Mucosa of descending colon (tissue), 3 donors: ENCODE measurements at regions not wholly inside any gene's neighbourhood (a gene's known extent, or its start where the extent isn't known, plus 50 kb on each side); places are given as distances from the start of the nearest gene placed in this dataset.
"Not testable (repeated sequence)": the region's sequence is repeated elsewhere in the genome, so short reads cannot be mapped to it uniquely, and the experiment has no call there.

Experiments used
- ATAC-seq: fragments of 200-7000 bp; cut with Tn5 transposase; one replicate; pipeline ENCODE4 v1.9.1; 2020; ENCODE audit warnings: mild to moderate bottlenecking, moderate library complexity
- DNase-seq, 3 donors: peaks; one replicate each; pipeline ENCODE4 v3.0.0-alpha.2; 2020
- H3K36me3 ChIP-seq: fragments of 200-600 bp; one replicate; pipeline ENCODE4 v1.8.0; 2021; ENCODE audit warnings: low read depth, mild to moderate bottlenecking
- H3K4me1 ChIP-seq: fragments of 200-600 bp; one replicate; pipeline ENCODE4 v1.8.0; 2021; ENCODE audit warnings: low read depth, mild to moderate bottlenecking
- H3K4me3 ChIP-seq: fragments of 200-600 bp; one replicate; pipeline ENCODE4 v1.8.0; 2021; ENCODE audit warnings: mild to moderate bottlenecking
- H3K9me3 ChIP-seq: fragments of 200-600 bp; one replicate; pipeline ENCODE4 v1.8.0; 2021; ENCODE audit warnings: mild to moderate bottlenecking
- intact Hi-C, 2 donors: fragments of 100-400 bp; cut with DNase I in 1 of 2; cut with micrococcal nuclease in 1 of 2; formaldehyde crosslinking; loops; one replicate each; pipeline versions ENCODE4 v1.11.0 to v1.11.1; 2022; cut with DNase I, micrococcal nuclease
- donor health status: DM: no; HTN: no; CAD: no; lungs with moderate emphysema.
- donor health status: DM: no; HTN: no; CAD: no.
- donor health status: DM: no; HTN: yes; CAD: no.

DNA sequence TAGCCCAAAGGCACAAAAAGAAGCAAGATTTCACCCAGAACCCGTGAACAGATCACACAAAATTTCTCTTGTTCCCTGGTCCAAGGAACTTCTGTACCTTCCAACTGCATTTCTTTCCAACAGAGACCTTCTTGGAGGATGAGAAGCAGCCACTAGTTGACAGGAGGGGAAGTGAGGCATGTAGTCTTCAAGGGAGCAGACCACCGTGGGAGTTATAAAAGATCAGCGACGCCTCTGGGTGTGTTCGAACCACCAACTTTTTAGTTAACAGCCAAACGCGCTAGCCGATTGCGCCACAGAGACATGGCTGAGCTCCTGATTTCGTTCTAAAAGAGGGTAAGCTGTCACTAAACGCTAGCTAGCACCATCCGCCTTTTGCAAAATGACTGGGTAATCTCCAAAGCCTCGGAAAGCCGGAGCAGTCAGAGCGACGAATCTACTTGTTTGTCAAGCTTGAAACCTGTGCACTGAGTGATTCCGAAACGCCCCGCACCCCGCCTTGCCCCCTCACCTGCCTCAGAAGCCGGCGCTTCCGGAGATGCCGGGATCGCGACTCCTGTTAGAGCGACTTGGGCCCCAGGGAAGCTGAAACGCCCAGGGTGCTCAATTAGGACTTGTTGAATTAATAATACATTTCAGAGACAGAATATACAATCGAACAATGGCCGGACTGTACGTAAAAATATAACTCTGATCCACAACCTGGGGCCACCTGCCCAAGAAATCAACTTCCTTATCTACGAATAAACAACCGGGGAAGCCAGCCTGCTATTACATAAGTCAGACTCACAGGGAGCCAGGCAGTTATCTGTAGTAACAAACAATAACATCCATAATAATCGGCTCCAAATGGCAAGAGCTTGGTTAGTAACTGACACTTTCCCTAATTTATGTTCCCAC lies 140.1 kb downstream of the FAM72C start:
- H3K4me3 ChIP-seq, intact Hi-C loops, H3K4me1 ChIP-seq, ATAC-seq, H3K9me3 ChIP-seq, H3K36me3 ChIP-seq, DNase-seq: not testable (repeated sequence)

GRCh38 chr1:143826162-143826561 lies 145.6 kb downstream of the FAM72C start:
- H3K9me3 ChIP-seq, H3K36me3 ChIP-seq, intact Hi-C loops, ATAC-seq, DNase-seq, H3K4me3 ChIP-seq, H3K4me1 ChIP-seq: not testable (repeated sequence)

- H3K9me3 ChIP-seq, H3K4me3 ChIP-seq, ATAC-seq, intact Hi-C loops, H3K4me1 ChIP-seq, DNase-seq, H3K36me3 ChIP-seq: not testable (repeated sequence)
These were observed 147.5 kb downstream of the FAM72C start for GRCh38 chr1:143824266-143824665.

DNA sequence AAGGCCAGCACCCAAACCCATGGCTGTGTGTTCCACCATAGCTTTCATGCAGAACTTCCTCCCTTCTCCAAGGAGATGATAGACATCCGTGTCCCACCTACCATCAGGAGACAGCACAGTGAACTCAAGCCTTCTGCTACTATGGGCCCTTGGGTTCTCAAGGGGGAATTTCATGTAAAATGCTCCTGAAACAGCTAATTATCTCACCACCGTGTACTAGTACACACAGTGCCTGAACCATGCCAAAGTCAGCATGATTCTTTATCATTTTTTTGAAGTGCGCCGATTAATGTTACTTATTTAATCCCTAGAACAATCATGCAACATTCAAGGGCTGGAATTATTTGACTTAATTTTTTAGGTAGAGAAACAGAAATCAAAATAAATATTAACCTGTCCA lies 151.7 kb downstream of the FAM72C start:
- H3K9me3 ChIP-seq, ATAC-seq, H3K4me3 ChIP-seq, DNase-seq, H3K4me1 ChIP-seq, H3K36me3 ChIP-seq, intact Hi-C loops: not testable (repeated sequence)

GRCh38 chr1:143816369-143816768 lies 155.4 kb downstream of the FAM72C start:
- DNase-seq, H3K4me3 ChIP-seq, ATAC-seq, H3K9me3 ChIP-seq, H3K36me3 ChIP-seq, H3K4me1 ChIP-seq, intact Hi-C loops: not testable (repeated sequence)

- H3K9me3 ChIP-seq, H3K4me1 ChIP-seq, H3K4me3 ChIP-seq, H3K36me3 ChIP-seq, DNase-seq, intact Hi-C loops: not testable (repeated sequence)
- peak; percentile 52 for ATAC-seq
These were observed 166.4 kb downstream of the FAM72C start for GRCh38 chr1:143805374-143805773.

DNA sequence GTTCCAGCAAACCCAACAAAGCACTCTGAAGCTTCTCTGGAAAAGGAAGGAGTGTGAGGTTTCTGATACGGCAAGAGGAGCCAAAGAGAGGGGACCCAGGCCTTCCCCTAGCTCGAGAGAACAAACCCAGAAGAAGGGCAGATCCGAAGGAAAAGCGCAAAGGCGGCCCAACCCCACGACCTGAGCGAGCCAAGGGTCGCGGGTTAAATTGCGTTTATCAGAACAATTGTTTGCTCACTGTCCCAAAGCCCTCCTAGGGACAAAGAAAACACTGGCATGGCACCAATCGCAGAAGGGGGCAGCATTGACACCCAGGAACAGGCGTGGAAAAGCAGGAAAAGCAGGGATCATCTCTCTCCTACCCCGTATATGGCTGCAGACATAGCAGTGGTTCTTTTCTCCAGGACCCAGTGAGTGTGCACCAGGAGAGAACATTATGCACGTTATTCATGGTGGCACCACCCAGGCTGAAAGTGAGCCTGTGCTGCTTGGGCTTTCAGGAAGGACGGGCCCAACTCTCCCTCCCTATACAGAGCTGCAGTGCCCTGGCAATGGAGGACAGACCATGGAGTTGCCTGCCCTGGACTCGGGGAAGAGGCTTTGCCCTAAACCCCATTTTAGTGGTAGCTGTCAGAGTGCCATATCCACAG lies 167.0 kb downstream of the FAM72C start:
- H3K9me3 ChIP-seq, H3K4me3 ChIP-seq, H3K4me1 ChIP-seq, intact Hi-C loops, H3K36me3 ChIP-seq: not testable (repeated sequence)
- DNase-seq, result peak in 2 of 3 donors; percentile 2 to 10
- ATAC-seq, result peak; percentile 40

- H3K4me1 ChIP-seq, H3K36me3 ChIP-seq, H3K4me3 ChIP-seq, H3K9me3 ChIP-seq, intact Hi-C loops: not testable (repeated sequence)
- ATAC-seq (peak; percentile 65), DNase-seq (peak; percentile 26 to 45 (median 34))
These were observed 167.8 kb downstream of the FAM72C start for GRCh38 chr1:143803927-143804411.

DNA sequence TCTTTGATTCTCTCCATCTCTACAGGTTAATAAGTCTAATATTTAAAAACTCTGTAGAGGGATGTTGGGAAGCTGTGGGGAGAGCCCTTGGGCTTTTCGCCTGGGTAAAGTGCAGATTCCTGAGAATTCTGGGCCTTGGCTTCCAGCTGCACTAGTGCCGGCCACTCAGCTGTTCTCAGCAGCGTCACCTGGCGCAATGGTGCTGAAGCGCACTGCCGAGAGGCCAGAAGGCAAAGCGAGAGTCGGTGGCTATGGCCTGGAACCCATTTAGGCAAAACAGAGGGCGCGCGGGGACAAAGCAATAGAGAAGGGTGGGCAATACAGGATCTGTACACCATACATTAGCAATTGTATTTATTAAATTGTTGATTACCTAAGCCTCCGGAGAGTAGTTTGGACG lies 168.7 kb downstream of the FAM72C start:
- H3K4me1 ChIP-seq, DNase-seq, H3K9me3 ChIP-seq, intact Hi-C loops, H3K36me3 ChIP-seq, H3K4me3 ChIP-seq: not testable (repeated sequence)
- ATAC-seq, result peak; percentile 82

DNA sequence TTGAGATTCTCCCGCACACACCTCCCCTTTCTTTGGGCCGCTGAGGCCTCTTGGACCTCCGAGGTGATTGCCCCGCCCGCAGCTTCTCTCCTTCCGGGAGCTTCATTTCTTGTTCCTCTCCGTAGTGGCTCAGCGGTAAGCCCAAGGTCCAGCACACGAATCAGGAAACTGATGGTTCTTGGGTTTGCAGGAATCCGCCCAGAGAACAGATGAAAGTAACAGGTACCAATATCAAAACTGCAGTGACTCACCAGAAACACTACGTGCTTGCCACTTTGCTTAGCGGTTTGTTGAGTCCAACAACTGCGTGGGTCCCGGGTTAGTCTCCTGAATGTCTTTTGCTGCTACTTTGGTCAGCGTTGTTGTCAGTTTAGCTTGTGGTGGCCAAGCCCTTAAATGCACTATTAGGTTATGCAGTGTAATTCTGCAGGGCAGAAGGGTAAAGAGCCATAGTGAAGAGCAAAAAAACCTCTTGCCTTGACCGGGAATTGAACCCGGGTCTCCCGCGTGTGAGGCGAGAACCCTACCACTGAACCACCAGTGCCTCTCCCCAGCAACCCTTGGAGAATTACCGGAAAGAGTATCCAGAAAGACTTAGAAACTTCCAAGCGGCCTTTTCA lies 172.1 kb downstream of the FAM72C start:
- peak; percentile 71 for ATAC-seq
- H3K4me3 ChIP-seq, intact Hi-C loops, H3K9me3 ChIP-seq, DNase-seq, H3K4me1 ChIP-seq, H3K36me3 ChIP-seq: not testable (repeated sequence)

- DNase-seq, H3K4me1 ChIP-seq, H3K9me3 ChIP-seq, ATAC-seq, H3K4me3 ChIP-seq, intact Hi-C loops, H3K36me3 ChIP-seq: not testable (repeated sequence)
These were observed 175.4 kb downstream of the FAM72C start for GRCh38 chr1:143796369-143796768.

- H3K9me3 ChIP-seq, H3K4me3 ChIP-seq, intact Hi-C loops, H3K4me1 ChIP-seq, H3K36me3 ChIP-seq, DNase-seq: not testable (repeated sequence)
- peak; percentile 26 for ATAC-seq
These were observed 179.5 kb downstream of the FAM72C start for GRCh38 chr1:143792047-143792937.

- H3K36me3 ChIP-seq, ATAC-seq, H3K9me3 ChIP-seq, H3K4me3 ChIP-seq, H3K4me1 ChIP-seq, intact Hi-C loops, DNase-seq: not testable (repeated sequence)
These were observed 185.4 kb downstream of the FAM72C start for GRCh38 chr1:143786381-143786780.
